GM21723 (cell line): ENCODE measurements at regions not wholly inside any gene's neighbourhood (a gene's known extent, or its start where the extent isn't known, plus 50 kb on each side); places are given as distances from the start of the nearest gene placed in this dataset.
"Not testable (repeated sequence)": the region's sequence is repeated elsewhere in the genome, so short reads cannot be mapped to it uniquely, and the experiment has no call there.

Source experiments
- ATAC-seq: cut with Tn5 transposase; IDR thresholded peaks from one replicate; pipeline ENCODE4 v1.9.1; 2021; ENCODE audit warnings: mild to moderate bottlenecking, moderate library complexity; ENCODE audit not compliant: unreplicated experiment

GRCh38 chr2:12552092-12552491 lies 164.6 kb upstream of the TRIB2 start:
- ATAC-seq = no peak

GRCh38 chr2:12554224-12555011 lies 162.3 kb upstream of the TRIB2 start:
- ATAC-seq = peak; percentile 12

GRCh38 chr2:12555012-12555645 lies 161.6 kb upstream of the TRIB2 start:
- peak; percentile 41 for ATAC-seq

GRCh38 chr2:12556762-12557161 lies 160.0 kb upstream of the TRIB2 start:
- no peak for ATAC-seq

- no peak for ATAC-seq
These were observed 159.0 kb upstream of the TRIB2 start for GRCh38 chr2:12557688-12558087.

- no peak for ATAC-seq
These were observed 158.2 kb upstream of the TRIB2 start for GRCh38 chr2:12558519-12558918.

- ATAC-seq = no peak
These were observed 156.1 kb upstream of the TRIB2 start for GRCh38 chr2:12560618-12561017.

- no peak for ATAC-seq
These were observed 149.3 kb upstream of the TRIB2 start for GRCh38 chr2:12567411-12567810.

GRCh38 chr2:12569510-12569909 lies 147.2 kb upstream of the TRIB2 start:
- not testable (repeated sequence) for ATAC-seq

- ATAC-seq = not testable (repeated sequence)
These were observed 146.8 kb upstream of the TRIB2 start for GRCh38 chr2:12569929-12570328.

GRCh38 chr2:12577091-12577490 lies 139.6 kb upstream of the TRIB2 start:
- ATAC-seq = no peak

- ATAC-seq = no peak
These were observed 139.0 kb upstream of the TRIB2 start for GRCh38 chr2:12577567-12578253.

GRCh38 chr2:12579018-12579417 lies 137.7 kb upstream of the TRIB2 start:
- ATAC-seq = no peak

GRCh38 chr2:12584338-12584737 lies 132.4 kb upstream of the TRIB2 start:
- no peak for ATAC-seq

- no peak for ATAC-seq
These were observed 131.0 kb upstream of the TRIB2 start for GRCh38 chr2:12585784-12586183.

GRCh38 chr2:12587228-12587627 lies 129.5 kb upstream of the TRIB2 start:
- no peak for ATAC-seq

- peak; percentile 82 for ATAC-seq
These were observed 128.8 kb upstream of the TRIB2 start for GRCh38 chr2:12587729-12588522.

- ATAC-seq = no peak
These were observed 127.8 kb upstream of the TRIB2 start for GRCh38 chr2:12588986-12589385.

- no peak for ATAC-seq
These were observed 126.9 kb upstream of the TRIB2 start for GRCh38 chr2:12589802-12590320.

GRCh38 chr2:12592296-12592695 lies 124.4 kb upstream of the TRIB2 start:
- ATAC-seq = no peak

GRCh38 chr2:12594590-12594989 lies 122.1 kb upstream of the TRIB2 start:
- no peak for ATAC-seq
